ENCODE measurements at regions not wholly inside any gene's neighbourhood (a gene's known extent, or its start where the extent isn't known, plus 50 kb on each side); places are given as distances from the start of the nearest gene placed in this dataset.

- TF ChIP-seq POLR2A (IDR thresholded peaks at IDR 0.05), result no peak
- TF ChIP-seq CTCF (IDR thresholded peaks at IDR 0.05), result no peak
Observed at GRCh38 chr10:61588770-61589211, 73.9 kb upstream of the CABCOCO1 start.
